ENCODE measurements at regions not wholly inside any gene's neighbourhood (a gene's known extent, or its start where the extent isn't known, plus 50 kb on each side); places are given as distances from the start of the nearest gene placed in this dataset.

DNA sequence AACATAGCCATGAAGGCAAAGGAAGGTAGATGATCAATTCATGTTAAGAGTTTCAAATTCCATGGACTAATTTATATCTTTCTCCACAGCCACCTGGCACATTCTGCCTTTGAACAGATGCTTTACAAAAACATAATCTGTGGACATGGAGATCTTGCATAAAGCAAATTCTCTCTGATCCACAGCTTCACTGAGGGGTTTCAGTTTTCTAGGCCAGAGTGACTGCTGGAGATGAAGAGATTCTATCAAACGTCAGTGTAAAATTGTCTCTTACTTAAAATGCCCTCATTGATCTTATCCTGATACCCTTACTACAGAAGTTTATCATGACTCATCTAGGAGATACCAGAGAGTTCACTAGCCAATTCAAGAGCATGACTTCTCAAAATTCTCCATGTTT lies 291.6 kb downstream of the DAD1 start:
- no peak overlapping the region for H3K4me3 ChIP-seq (ENCODE audit: control insufficient read depth, low read depth, low read length)
- TF ChIP-seq, protein P1, sequence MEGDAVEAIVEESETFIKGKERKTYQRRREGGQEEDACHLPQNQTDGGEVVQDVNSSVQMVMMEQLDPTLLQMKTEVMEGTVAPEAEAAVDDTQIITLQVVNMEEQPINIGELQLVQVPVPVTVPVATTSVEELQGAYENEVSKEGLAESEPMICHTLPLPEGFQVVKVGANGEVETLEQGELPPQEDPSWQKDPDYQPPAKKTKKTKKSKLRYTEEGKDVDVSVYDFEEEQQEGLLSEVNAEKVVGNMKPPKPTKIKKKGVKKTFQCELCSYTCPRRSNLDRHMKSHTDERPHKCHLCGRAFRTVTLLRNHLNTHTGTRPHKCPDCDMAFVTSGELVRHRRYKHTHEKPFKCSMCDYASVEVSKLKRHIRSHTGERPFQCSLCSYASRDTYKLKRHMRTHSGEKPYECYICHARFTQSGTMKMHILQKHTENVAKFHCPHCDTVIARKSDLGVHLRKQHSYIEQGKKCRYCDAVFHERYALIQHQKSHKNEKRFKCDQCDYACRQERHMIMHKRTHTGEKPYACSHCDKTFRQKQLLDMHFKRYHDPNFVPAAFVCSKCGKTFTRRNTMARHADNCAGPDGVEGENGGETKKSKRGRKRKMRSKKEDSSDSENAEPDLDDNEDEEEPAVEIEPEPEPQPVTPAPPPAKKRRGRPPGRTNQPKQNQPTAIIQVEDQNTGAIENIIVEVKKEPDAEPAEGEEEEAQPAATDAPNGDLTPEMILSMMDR (conservative IDR thresholded peaks at IDR 0.05; ENCODE audit: control insufficient read depth, insufficient read depth, low read depth, low read length): no peak
- no peak for DNase-seq (ENCODE audit: low read depth)

DNA sequence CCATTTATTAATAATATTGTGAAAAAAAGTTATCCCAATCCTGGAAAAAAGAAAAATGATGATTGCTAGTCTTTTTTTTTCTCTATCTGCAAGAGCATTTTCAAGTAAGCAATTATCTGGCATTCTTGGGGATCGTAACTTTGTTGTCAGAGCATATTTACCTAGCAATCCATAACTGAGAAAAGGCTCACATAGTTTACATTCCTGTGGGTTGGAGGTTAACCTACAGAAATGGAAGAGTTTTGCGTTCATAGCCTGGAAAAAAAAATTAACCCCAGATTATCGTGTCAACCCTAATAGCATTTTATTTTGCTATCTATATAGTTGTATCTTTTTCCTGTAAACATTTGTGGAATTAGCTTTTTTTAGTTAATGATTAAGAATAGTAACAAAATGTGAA lies 292.3 kb downstream of the DAD1 start:
- DNase-seq (ENCODE audit: low read depth): peak; percentile 52
- TF ChIP-seq, protein P1 (conservative IDR thresholded peaks at IDR 0.05; ENCODE audit: control insufficient read depth, insufficient read depth, low read depth, low read length): no peak
- no peak overlapping the region for H3K4me3 ChIP-seq (ENCODE audit: control insufficient read depth, low read depth, low read length)

GRCh38 chr14:22296088-22296487 lies 292.9 kb downstream of the DAD1 start:
- no peak overlapping the region for H3K4me3 ChIP-seq (ENCODE audit: control insufficient read depth, low read depth, low read length)
- TF ChIP-seq, protein P1 (conservative IDR thresholded peaks at IDR 0.05; ENCODE audit: control insufficient read depth, insufficient read depth, low read depth, low read length): no peak
- DNase-seq (ENCODE audit: low read depth): no peak

GRCh38 chr14:22291406-22291805 lies 297.6 kb downstream of the DAD1 start:
- DNase-seq (ENCODE audit: low read depth): peak; percentile 42
- TF ChIP-seq, protein P1 (conservative IDR thresholded peaks at IDR 0.05; ENCODE audit: control insufficient read depth, insufficient read depth, low read depth, low read length): no peak
- H3K4me3 ChIP-seq (ENCODE audit: control insufficient read depth, low read depth, low read length): no peak overlapping the region

- TF ChIP-seq, protein P1 (conservative IDR thresholded peaks at IDR 0.05; ENCODE audit: control insufficient read depth, insufficient read depth, low read depth, low read length): no peak
- H3K4me3 ChIP-seq (ENCODE audit: control insufficient read depth, low read depth, low read length): no peak overlapping the region
These were observed 299.5 kb downstream of the DAD1 start for GRCh38 chr14:22289570-22289969.

DNA sequence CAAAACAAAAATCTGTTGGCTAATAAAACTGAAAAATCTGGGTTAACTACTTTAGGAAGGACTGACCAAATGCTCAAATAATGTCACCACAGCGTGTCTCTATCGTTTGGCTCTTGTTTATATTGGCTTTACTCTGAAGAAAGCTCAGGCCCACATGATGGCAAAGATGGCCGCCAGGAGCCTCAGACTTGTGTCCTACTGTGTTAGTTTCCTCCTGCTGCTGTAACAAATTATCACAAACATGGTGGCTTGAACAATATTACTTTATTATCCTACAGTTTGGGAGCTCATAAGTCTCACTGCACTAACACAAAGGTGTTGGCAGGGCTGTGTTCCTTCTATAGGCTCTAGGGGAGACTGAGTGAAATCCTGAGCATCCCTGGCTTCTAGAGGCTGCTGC lies 303.0 kb downstream of the DAD1 start:
- TF ChIP-seq, protein P1 (conservative IDR thresholded peaks at IDR 0.05; ENCODE audit: control insufficient read depth, insufficient read depth, low read depth, low read length): no peak
- no peak overlapping the region for H3K4me3 ChIP-seq (ENCODE audit: control insufficient read depth, low read depth, low read length)
- DNase-seq (ENCODE audit: low read depth): no peak

More at GRCh38 chr14:22289570-22289969, 299.5 kb downstream of the DAD1 start:
- DNase-seq (ENCODE audit: low read depth): no peak

DNA sequence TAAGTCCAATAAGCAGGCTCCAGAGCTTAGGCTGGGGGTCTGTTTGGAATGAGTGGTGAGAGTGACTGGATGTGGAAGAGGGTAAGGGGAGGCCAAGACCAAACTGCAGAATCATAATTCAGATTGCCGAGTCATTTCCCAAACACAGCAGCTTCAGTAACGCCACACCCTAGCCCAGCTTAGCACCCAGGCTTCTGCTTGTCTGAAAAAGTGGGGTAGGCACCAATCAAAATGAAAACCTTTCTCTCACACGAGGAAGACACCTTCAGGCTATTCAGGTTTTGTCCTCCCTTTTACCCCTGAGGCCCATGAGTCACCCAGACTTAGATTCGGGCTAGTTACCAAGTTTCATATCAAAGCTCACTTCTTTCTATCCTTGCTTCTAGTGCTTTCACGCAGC lies 306.1 kb downstream of the DAD1 start:
- DNase-seq (ENCODE audit: low read depth): no peak
- no peak overlapping the region for H3K4me3 ChIP-seq (ENCODE audit: control insufficient read depth, low read depth, low read length)
- TF ChIP-seq, protein P1 (conservative IDR thresholded peaks at IDR 0.05; ENCODE audit: control insufficient read depth, insufficient read depth, low read depth, low read length): no peak
